AG04450 (cell line): ENCODE measurements at regions not wholly inside any gene's neighbourhood (a gene's known extent, or its start where the extent isn't known, plus 50 kb on each side); places are given as distances from the start of the nearest gene placed in this dataset. TPM values are rescaled to one million over a fixed set of nuclear protein-coding genes. Genes with fewer than 3 reads are reported as not detected.

Experiments
- CTCF ChIA-PET: fragments of 300-600, 350-600 bp; formaldehyde crosslinking; extraction: SDS; loops from one replicate; lab custom pipeline; 2022; ENCODE audit warnings: antibody characterized with exemption, inconsistent platforms; lab: Charles Lee
- POLR2A ChIA-PET: fragments of 350-600 bp; formaldehyde crosslinking; extraction: SDS; loops from one replicate; lab custom pipeline; 2021; ENCODE audit warnings: antibody characterized with exemption, inconsistent platforms; lab: Yijun Ruan, JAX
- DNase-seq: peaks from one replicate; pipeline ENCODE4 v3.0.0-alpha.2; 2011; ENCODE audit warnings: low read depth, low spot score
- H3K27ac ChIP-seq: one replicate; pipeline ENCODE4 v1.5.1; 2012; ENCODE audit warnings: low read depth, low read length, control low read depth
- H3K27me3 ChIP-seq: one replicate; pipeline ENCODE4 v1.6.0; 2012; ENCODE audit warnings: low read length; ENCODE audit not compliant: control insufficient read depth, insufficient read depth
- H3K4me3 ChIP-seq: 2 replicates; pipeline ENCODE4 v1.5.1; 2011; ENCODE audit warnings: mild to moderate bottlenecking, low read depth, low read length, control low read depth
- H3K9me3 ChIP-seq: 2 replicates; pipeline ENCODE4 v1.5.1; 2012; ENCODE audit warnings: low read length; ENCODE audit not compliant: control insufficient read depth, insufficient read depth
- CTCF ChIP-seq: IDR thresholded peaks from 2 replicates; pipeline ENCODE4 v1.5.1; 2011; ENCODE audit warnings: low read depth, low read length, control low read depth, inconsistent platforms
- small RNA-seq: library from RNA; depleted of rRNA; stranded (forward); fragments of <200 nt; gene quantifications from one replicate; pipeline ENCODE3, GENCODE V24; 2012; ENCODE audit warnings: low read depth; ENCODE audit not compliant: insufficient read length

DNA sequence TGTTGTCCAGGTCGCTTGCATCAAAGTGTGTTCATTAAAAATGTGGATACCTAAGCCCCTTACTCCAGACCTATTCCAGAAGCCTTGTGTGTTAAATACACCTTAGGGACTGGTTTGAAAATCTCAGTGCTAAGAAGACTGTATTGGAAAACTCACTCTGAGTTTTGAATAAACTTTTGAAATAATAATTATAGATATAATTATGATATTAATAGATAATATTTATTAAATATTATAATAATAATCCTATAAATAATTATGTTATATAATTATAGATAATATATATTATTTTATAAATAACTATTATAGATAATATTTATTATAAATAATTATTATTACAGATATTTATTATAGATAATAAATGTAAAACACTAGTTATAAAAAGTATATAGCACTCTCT, 165.3 kb downstream of the ARRDC3 start:
- no peak for DNase-seq
- no peak for TF ChIP-seq CTCF
- no peaks in the 10 kb centered on the region for H3K27me3 ChIP-seq
- H3K4me3 ChIP-seq: no peak overlapping the region
- ChIA-PET POLR2A (no interaction called here), CTCF (interaction anchor here (1.3 kb wide), 1 partner anchor 286 kb away, joined by 3 read pairs; no protein-coding TSS in a partner anchor)
- no peaks in the 10 kb centered on the region for H3K9me3 ChIP-seq
- no peak overlapping the region for H3K27ac ChIP-seq

DNA sequence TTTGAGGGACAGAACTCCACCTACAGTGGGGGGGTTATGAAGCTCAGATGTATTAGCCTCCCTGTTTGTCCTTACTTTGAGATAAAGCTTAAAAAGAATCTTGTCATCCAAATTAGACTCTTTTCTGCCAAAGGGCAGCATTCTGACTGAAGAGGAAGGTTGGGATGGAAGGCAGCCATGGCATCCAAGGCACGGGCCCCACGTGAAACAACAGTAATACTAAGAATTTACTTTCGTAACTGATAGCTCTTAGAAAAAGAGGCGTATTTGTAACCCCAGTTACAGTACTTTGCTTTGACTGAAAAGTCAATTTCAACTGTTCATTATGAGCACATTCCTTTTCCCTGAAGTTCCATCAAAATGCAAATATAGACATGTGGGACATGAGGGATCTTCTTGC, 168.5 kb downstream of the ARRDC3 start:
- H3K4me3 ChIP-seq: no peak overlapping the region
- ChIA-PET POLR2A (interaction anchor here (1.3 kb wide), 1 partner anchor 168 kb away, joined by 3 read pairs; the partner anchor contains the start of gene ARRDC3), CTCF (interaction anchor here (0.8 to 1.3 kb wide), 2 partner anchors 170 to 282 kb away, joined by 3 read pairs; no protein-coding TSS in a partner anchor)
- no peak overlapping the region for H3K27ac ChIP-seq
- no peak for TF ChIP-seq CTCF
- no peak for DNase-seq
- H3K9me3 ChIP-seq: no peaks in the 10 kb centered on the region
- no peaks in the 10 kb centered on the region for H3K27me3 ChIP-seq

Small RNAs in the stretch of these regions (small RNA-seq; reads per million reads assigned to genes)
- not detected for gene RF00017
- gene RNU4-90P: not detected
